ENCODE measurements at regions not wholly inside any gene's neighbourhood (a gene's known extent, or its start where the extent isn't known, plus 50 kb on each side); places are given as distances from the start of the nearest gene placed in this dataset.

- no peaks in the 10 kb centered on the region for H3K36me3 Mint-ChIP-seq
- H3K4me3 Mint-ChIP-seq = no peak overlapping the region
- H3K27me3 Mint-ChIP-seq (ENCODE audit: insufficient read depth, low read depth) = no peaks in the 10 kb centered on the region
- no peaks in the 10 kb centered on the region for H3K79me2 ChIP-seq (ENCODE audit: low read depth)
- H3F3A ChIP-seq (ENCODE audit: low read depth) = no peaks in the 10 kb centered on the region
- no peaks in the 10 kb centered on the region for H3K9me3 ChIP-seq (ENCODE audit: low read depth)
- H3K4me3 ChIP-seq = no peak overlapping the region
- peaks cover 8% of the 10 kb centered on the region for H3K4me1 ChIP-seq
- peaks cover 11% of the 10 kb centered on the region for H3K4me1 Mint-ChIP-seq
- no peak overlapping the region for H3K27ac Mint-ChIP-seq
- no peak overlapping the region for H3K27ac ChIP-seq
- H3K4me2 ChIP-seq = no peak overlapping the region
- H4K20me1 ChIP-seq (ENCODE audit: low read depth) = no peaks in the 10 kb centered on the region
- H3K27me3 ChIP-seq = no peaks in the 10 kb centered on the region
- H3K36me3 ChIP-seq = no peaks in the 10 kb centered on the region
- no peak for DNase-seq (ENCODE audit: low spot score)
- TF ChIP-seq EZH2phosphoT487 (IDR thresholded peaks at IDR 0.05) (no peak), EZH2 (IDR thresholded peaks at IDR 0.05) (no peak), CTCF (IDR thresholded peaks at IDR 0.05) (no peak)
- peaks cover under 1% of the 10 kb centered on the region for H3K9me3 Mint-ChIP-seq
- H3K9ac ChIP-seq = no peak overlapping the region
- no peak overlapping the region for H2AFZ ChIP-seq (replicated peaks)
These were observed 451.5 kb upstream of the CITED2 start for GRCh38 chr6:139825935-139826374.

- H3K27ac Mint-ChIP-seq = no peak overlapping the region
- Histone ChIP-seq H3K9me3 (ENCODE audit: low read depth) (no peaks in the 10 kb centered on the region), H3K27ac (no peak overlapping the region), H3K79me2 (ENCODE audit: low read depth) (no peaks in the 10 kb centered on the region), H3K27me3 (no peaks in the 10 kb centered on the region), H3F3A (ENCODE audit: low read depth) (no peaks in the 10 kb centered on the region), H3K4me3 (no peak overlapping the region), H3K4me1 (peaks cover 8% of the 10 kb centered on the region), H4K20me1 (ENCODE audit: low read depth) (no peaks in the 10 kb centered on the region), H3K36me3 (no peaks in the 10 kb centered on the region), H2AFZ (replicated peaks) (no peak overlapping the region), H3K4me2 (no peak overlapping the region), H3K9ac (no peak overlapping the region)
- TF ChIP-seq EZH2 (IDR thresholded peaks at IDR 0.05) (no peak), CTCF (IDR thresholded peaks at IDR 0.05) (no peak), EZH2phosphoT487 (IDR thresholded peaks at IDR 0.05) (no peak)
- peaks cover 3% of the 10 kb centered on the region for H3K9me3 Mint-ChIP-seq
- no peak overlapping the region for H3K4me3 Mint-ChIP-seq
- peaks cover 13% of the 10 kb centered on the region for H3K4me1 Mint-ChIP-seq
- H3K27me3 Mint-ChIP-seq (ENCODE audit: insufficient read depth, low read depth) = no peaks in the 10 kb centered on the region
- H3K36me3 Mint-ChIP-seq = no peaks in the 10 kb centered on the region
- no peak for DNase-seq (ENCODE audit: low spot score)
These were observed 450.4 kb upstream of the CITED2 start for GRCh38 chr6:139824864-139825263.

GRCh38 chr6:139823808-139824126 lies 449.3 kb upstream of the CITED2 start:
- H3K4me2 ChIP-seq = no peak overlapping the region
- H4K20me1 ChIP-seq (ENCODE audit: low read depth) = no peaks in the 10 kb centered on the region
- peaks cover 8% of the 10 kb centered on the region for H3K4me1 ChIP-seq
- no peaks in the 10 kb centered on the region for H3K79me2 ChIP-seq (ENCODE audit: low read depth)
- H3K9ac ChIP-seq = no peak overlapping the region
- H3K9me3 Mint-ChIP-seq = peaks cover 3% of the 10 kb centered on the region
- no peak overlapping the region for H2AFZ ChIP-seq (replicated peaks)
- H3K4me3 ChIP-seq = no peak overlapping the region
- H3K9me3 ChIP-seq (ENCODE audit: low read depth) = no peaks in the 10 kb centered on the region
- H3K4me3 Mint-ChIP-seq = no peak overlapping the region
- DNase-seq (ENCODE audit: low spot score) = no peak
- no peaks in the 10 kb centered on the region for H3K27me3 Mint-ChIP-seq (ENCODE audit: insufficient read depth, low read depth)
- H3K4me1 Mint-ChIP-seq = peaks cover 6% of the 10 kb centered on the region
- H3K27ac Mint-ChIP-seq = no peak overlapping the region
- H3K27ac ChIP-seq = no peak overlapping the region
- no peaks in the 10 kb centered on the region for H3K36me3 ChIP-seq
- no peaks in the 10 kb centered on the region for H3K27me3 ChIP-seq
- no peaks in the 10 kb centered on the region for H3F3A ChIP-seq (ENCODE audit: low read depth)
- no peaks in the 10 kb centered on the region for H3K36me3 Mint-ChIP-seq
- TF ChIP-seq CTCF (IDR thresholded peaks at IDR 0.05) (no peak), EZH2 (IDR thresholded peaks at IDR 0.05) (no peak), EZH2phosphoT487 (IDR thresholded peaks at IDR 0.05) (no peak)
